OCI-M1 (cell line): ENCODE measurements at regions not wholly inside any gene's neighbourhood (a gene's known extent, or its start where the extent isn't known, plus 50 kb on each side); places are given as distances from the start of the nearest gene placed in this dataset.
"Not testable (repeated sequence)": the region's sequence is repeated elsewhere in the genome, so short reads cannot be mapped to it uniquely, and the experiment has no call there.

Experiments
- DNase-seq: peaks from one replicate; lab custom pipeline; 2025; lab: John Stamatoyannopoulos, UW

GRCh38 chr3:137820366-137820765, 56.3 kb downstream of the SOX14 start:
- no peak for DNase-seq

GRCh38 chr3:137835096-137835495, 71.0 kb downstream of the SOX14 start:
- no peak for DNase-seq

DNA sequence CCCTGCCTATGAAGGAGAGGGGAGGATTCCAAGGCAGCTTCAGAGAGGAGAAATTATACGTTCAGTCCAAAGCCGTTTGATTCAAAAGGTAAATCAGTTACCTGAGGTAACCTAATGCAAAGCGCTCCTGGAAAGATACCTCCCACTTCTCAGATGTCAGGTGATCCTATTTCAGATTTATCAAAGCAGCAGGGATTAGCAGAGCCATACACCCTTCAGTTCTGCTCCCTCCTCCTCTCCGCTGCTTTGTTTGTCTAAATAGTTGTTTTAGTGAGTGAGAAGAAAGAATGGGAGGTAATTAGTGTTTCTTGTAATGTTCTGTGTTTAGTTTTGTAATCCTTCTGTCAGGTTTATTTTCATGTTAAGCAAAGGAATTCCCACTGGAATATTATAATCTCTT, 81.1 kb downstream of the SOX14 start:
- no peak for DNase-seq

- DNase-seq, result no peak
Measured at GRCh38 chr3:137845666-137846065, 81.6 kb downstream of the SOX14 start.

GRCh38 chr3:137852391-137852830, 88.3 kb downstream of the SOX14 start:
- no peak for DNase-seq

- DNase-seq, result no peak
Measured at GRCh38 chr3:137854533-137855261, 90.6 kb downstream of the SOX14 start.

DNA sequence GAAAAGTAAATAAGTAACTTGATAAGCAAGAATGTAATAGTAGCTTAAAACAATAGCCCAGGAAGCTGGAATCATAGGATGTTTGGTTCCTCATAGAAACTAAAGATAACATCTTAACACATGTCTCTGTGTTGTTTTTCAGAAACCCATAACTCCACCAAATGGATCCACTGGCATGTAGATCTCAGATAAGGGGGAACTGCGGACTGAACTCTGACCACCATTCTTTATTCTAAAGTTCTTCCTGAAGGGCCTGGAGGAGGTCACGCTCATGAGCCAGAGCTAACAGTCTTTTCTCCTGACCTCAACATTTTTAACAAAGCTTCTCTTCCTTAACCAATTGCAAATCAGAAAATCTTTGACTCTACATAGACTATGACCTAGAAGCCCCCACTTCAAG, 101.9 kb downstream of the SOX14 start:
- peak; percentile 2 for DNase-seq

DNA sequence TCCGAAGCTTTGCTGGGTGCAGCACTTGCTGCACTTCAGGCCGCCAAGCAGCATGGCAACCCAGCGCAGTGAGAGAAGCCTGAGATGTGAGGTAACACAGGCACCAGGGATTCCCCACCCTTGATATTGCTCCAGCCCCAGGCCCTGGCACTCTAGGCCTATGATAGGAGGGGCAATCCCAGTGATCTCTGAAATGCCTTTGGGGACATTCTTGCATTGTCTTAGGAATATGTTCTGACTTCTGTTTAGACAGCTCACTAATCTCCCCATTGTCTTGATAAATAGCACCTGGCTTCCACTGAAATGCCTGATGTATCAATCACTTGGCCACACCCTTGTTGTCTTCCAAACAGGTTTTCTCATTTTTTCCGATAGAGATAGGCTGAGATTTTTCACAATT, 102.8 kb downstream of the SOX14 start:
- no peak for DNase-seq

GRCh38 chr3:137867611-137868010, 103.5 kb downstream of the SOX14 start:
- DNase-seq, result no peak

GRCh38 chr3:137869022-137869421, 104.9 kb downstream of the SOX14 start:
- DNase-seq, result no peak

GRCh38 chr3:137872589-137872988, 108.5 kb downstream of the SOX14 start:
- DNase-seq, result not testable (repeated sequence)

DNA sequence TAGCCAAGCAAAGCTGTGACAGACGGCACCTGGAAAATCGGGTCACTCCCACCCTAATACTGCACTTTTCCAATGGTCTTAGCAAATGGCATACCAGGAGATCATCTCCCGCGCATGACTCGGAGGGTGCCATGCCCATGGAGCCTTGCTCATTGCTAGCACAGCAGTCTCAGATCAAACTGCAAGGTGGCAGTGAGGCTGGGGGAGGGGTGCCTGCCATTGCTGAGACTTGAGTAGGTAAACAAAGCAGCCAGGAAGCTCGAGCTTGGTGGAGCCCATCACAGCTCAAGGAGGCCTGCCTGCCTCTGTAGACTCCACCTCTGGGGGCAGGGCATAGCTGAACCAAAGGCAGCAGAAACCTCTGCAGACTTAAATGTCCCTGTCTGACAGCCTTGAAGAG, 113.1 kb upstream of the CLDN18 start:
- DNase-seq, result not testable (repeated sequence)

GRCh38 chr3:137906985-137907649, 102.8 kb upstream of the CLDN18 start:
- no peak for DNase-seq

- no peak for DNase-seq
Measured at GRCh38 chr3:137924628-137925027, 85.3 kb upstream of the CLDN18 start.

- no peak for DNase-seq
Measured at GRCh38 chr3:137925080-137925479, 84.9 kb upstream of the CLDN18 start.

GRCh38 chr3:137926991-137927390, 83.0 kb upstream of the CLDN18 start:
- DNase-seq, result no peak

DNA sequence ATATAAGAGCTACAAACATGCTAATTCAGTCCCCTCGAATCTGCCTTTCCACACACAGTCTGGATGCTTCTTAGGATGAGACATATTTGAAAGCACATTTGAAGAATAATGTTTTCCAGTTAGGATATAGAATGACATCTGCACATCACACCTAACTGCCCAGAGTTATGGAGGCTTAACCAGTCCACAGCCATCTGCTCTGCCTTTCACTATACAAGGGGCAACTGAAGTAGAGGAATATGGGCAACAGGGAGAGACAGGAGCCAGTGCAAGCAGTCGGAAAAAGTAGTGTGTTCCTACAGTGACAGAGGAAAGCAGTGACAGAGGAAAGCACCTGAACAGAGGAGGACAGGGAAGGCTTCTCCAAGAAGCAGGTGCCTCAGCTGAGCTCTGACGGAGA, 79.0 kb upstream of the CLDN18 start:
- no peak for DNase-seq

- DNase-seq, result no peak
Measured at GRCh38 chr3:137938876-137939275, 71.1 kb upstream of the CLDN18 start.

- no peak for DNase-seq
Measured at GRCh38 chr3:137944593-137944992, 65.4 kb upstream of the CLDN18 start.

DNA sequence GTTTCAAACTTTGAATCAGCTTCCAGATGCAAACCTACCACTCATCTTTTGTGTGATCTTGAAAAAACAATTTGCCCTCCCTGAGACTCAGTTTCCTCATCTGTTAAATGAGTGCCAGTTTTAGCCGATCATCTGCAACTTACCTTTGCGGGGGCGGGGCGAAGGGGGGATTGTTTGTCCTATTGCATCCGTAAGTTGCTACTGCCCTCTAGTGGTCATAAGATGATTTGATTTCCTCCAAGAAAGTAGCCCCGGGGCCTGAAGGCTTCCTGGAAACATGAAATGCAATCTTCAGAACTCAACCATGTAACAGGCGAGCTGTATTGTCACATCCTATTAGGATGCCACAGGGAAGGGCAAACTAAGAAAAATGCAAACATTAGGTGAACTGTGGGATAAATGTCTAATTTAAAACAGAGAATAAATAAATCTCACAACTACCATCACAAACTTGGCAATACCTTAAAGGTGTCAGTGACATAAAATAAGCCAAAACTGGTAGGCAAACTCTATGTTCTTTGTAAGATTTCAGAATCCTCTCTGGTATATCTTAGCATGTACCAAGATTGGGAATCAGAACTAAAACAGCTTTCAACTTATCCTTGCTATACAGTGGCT, 63.5 kb upstream of the CLDN18 start:
- DNase-seq, result peak; percentile 80

GRCh38 chr3:137947117-137947516, 62.8 kb upstream of the CLDN18 start:
- DNase-seq, result no peak

DNA sequence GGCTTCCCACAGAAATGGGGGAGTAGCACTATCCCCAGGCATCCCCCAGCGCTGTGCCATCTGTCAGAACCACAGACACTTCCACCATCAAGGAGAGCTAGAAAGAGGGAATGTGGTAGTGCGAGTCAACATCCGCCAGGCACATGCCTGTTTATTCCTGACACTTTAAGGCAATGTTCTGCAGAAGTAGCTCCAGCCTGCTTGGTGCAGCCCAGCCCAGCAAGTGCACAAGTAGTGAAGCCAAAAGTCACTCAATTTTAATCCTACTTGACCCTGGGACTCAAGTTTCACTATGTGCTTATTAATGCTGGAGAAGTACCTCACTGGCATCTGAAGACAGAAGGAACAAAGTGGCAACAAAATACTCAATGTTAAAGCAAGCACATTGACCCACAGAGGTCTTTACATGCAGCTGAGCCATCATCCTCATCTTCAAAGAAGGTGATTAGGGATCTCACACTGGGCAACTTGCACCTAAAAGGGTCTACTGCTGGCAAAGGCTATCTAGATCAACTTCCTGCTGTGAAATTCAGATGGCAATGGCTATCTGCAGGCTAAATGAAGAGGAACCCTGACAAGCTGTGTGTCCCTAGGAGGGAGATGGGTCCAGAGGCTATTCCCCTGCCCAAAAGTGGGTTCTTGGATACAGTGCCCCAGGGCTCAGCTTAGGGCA, 61.4 kb upstream of the CLDN18 start:
- no peak for DNase-seq

DNA sequence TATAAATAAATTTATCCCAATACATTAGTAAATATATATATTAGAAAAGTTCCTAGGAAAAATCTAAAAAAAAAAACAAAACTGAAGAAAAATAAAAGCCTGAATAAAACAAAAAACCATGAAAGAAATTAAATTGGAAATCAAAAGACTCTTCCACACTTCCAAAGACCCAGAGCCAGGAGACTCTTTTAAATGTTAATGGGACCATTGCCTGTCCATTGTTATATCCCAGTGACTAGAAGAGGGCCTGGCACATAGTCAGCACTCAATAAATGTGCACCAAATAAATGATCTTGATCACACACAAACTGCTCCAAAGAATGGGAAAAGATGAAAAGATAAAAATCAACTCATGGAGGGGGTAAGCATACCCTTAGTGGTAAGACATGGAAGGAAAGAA, 51.3 kb upstream of the CLDN18 start:
- no peak for DNase-seq
